ENCODE measurements at regions not wholly inside any gene's neighbourhood (a gene's known extent, or its start where the extent isn't known, plus 50 kb on each side); places are given as distances from the start of the nearest gene placed in this dataset.

DNA sequence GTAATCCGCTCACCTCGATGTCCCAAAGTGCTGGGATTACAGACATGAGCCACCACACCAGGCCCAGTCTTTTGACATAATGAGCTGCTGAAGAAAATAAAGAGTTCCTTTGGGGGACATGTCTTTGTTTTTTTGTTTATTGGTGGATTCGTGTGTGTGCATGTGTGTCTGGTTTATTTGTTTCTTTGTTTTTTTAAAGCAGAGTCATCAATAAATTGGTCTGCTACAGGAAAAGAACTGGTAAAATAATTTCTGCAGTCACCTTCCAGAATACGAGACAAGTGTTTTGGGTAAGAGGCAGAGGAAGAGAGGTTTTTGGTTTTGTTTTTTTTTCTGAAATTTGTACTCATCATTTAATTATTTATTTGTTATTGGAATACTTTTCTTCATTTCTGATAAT is 51.5 kb upstream of the PPP3CA start:
- no peak overlapping the region for H3K4me3 ChIP-seq (ENCODE audit: low read depth, poor library complexity, severe bottlenecking)
- intact Hi-C loops (cut with DNase I; ENCODE audit: low total_unique reads): no loop called here
- DNase-seq (ENCODE audit: low spot score in 2 of 2): no peak
- TF ChIP-seq POLR2A (IDR thresholded peaks at IDR 0.05): no peak
- TF ChIP-seq, protein P1, sequence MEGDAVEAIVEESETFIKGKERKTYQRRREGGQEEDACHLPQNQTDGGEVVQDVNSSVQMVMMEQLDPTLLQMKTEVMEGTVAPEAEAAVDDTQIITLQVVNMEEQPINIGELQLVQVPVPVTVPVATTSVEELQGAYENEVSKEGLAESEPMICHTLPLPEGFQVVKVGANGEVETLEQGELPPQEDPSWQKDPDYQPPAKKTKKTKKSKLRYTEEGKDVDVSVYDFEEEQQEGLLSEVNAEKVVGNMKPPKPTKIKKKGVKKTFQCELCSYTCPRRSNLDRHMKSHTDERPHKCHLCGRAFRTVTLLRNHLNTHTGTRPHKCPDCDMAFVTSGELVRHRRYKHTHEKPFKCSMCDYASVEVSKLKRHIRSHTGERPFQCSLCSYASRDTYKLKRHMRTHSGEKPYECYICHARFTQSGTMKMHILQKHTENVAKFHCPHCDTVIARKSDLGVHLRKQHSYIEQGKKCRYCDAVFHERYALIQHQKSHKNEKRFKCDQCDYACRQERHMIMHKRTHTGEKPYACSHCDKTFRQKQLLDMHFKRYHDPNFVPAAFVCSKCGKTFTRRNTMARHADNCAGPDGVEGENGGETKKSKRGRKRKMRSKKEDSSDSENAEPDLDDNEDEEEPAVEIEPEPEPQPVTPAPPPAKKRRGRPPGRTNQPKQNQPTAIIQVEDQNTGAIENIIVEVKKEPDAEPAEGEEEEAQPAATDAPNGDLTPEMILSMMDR (IDR thresholded peaks at IDR 0.05): no peak
- 91 to 94% methylated on average over 4 of the region's 4 CpGs for WGBS, 2 donors
